GM23338 (cell line): ENCODE measurements at regions not wholly inside any gene's neighbourhood (a gene's known extent, or its start where the extent isn't known, plus 50 kb on each side); places are given as distances from the start of the nearest gene placed in this dataset.

ENCODE experiments used
- ATAC-seq: fragments of 200-7000 bp; cut with Tn5 transposase; 3 replicates; pipeline ENCODE4 v1.9.1; 2020
- DNase-seq: peaks from one replicate; pipeline ENCODE4 v3.0.0-alpha.2; 2015; ENCODE audit warnings: low spot score
- H2AFZ ChIP-seq: fragments of 200-600 bp; sonication (generic); 2 replicates; pipeline ENCODE4 v1.8.0; 2016; ENCODE audit warnings: antibody characterized with exemption, mild to moderate bottlenecking, moderate library complexity
- H3F3A ChIP-seq: fragments of 200-600 bp; sonication (generic); replicated peaks from 2 replicates; pipeline ENCODE4 v1.8.0; 2017; ENCODE audit warnings: antibody characterized with exemption, mixed run types, low read depth
- H3K27ac ChIP-seq: fragments of 200-600 bp; sonication (generic); 2 replicates; pipeline ENCODE4 v1.6.1; 2016; ENCODE audit warnings: low read depth
- H3K27me3 ChIP-seq: fragments of 200-600 bp; sonication (generic); 2 replicates; pipeline ENCODE4 v1.8.0; 2016; ENCODE audit warnings: mild to moderate bottlenecking, mixed run types, moderate library complexity; ENCODE audit not compliant: insufficient read depth
- H3K36me3 ChIP-seq: fragments of 200-600 bp; sonication (generic); 2 replicates; pipeline ENCODE4 v1.8.0; 2016; ENCODE audit warnings: mild to moderate bottlenecking; ENCODE audit not compliant: insufficient read depth
- H3K4me1 ChIP-seq: fragments of 200-600 bp; sonication (generic); 2 replicates; pipeline ENCODE4 v1.8.0; 2016; ENCODE audit warnings: mild to moderate bottlenecking, moderate library complexity; ENCODE audit not compliant: insufficient read depth
- H3K4me2 ChIP-seq: fragments of 200-600 bp; sonication (generic); 2 replicates; pipeline ENCODE4 v1.7.1; 2017; ENCODE audit warnings: mixed run types
- H3K4me3 ChIP-seq: fragments of 200-600 bp; sonication (generic); 2 replicates; pipeline ENCODE4 v1.6.1; 2016; ENCODE audit warnings: mixed run types
- H3K79me2 ChIP-seq: fragments of 200-600 bp; sonication (generic); replicated peaks from 2 replicates; pipeline ENCODE4 v1.8.0; 2017; ENCODE audit warnings: mild to moderate bottlenecking; ENCODE audit not compliant: insufficient read depth
- H3K9me2 ChIP-seq: fragments of 200-600 bp; sonication (generic); 2 replicates; pipeline ENCODE4 v1.8.0; 2017; ENCODE audit not compliant: insufficient read depth
- H4K20me1 ChIP-seq: fragments of 200-600 bp; sonication (generic); replicated peaks from 2 replicates; pipeline ENCODE4 v1.8.0; 2017; ENCODE audit warnings: mild to moderate bottlenecking; ENCODE audit not compliant: insufficient read depth
- H3K27ac Mint-ChIP-seq: 2 replicates; pipeline ENCODE4 v1.8.0; 2020; ENCODE audit warnings: inconsistent platforms, mild to moderate bottlenecking, moderate library complexity, mixed read lengths
- H3K27me3 Mint-ChIP-seq: 3 replicates; pipeline ENCODE4 v1.8.0; 2022; ENCODE audit warnings: low read depth, mild to moderate bottlenecking, moderate library complexity, mixed read lengths, inconsistent platforms; ENCODE audit not compliant: insufficient read depth, poor library complexity
- H3K36me3 Mint-ChIP-seq: 3 replicates; pipeline ENCODE4 v1.8.0; 2021; ENCODE audit warnings: low read depth, mild to moderate bottlenecking, inconsistent platforms, moderate library complexity, mixed read lengths
- H3K4me1 Mint-ChIP-seq: 3 replicates; pipeline ENCODE4 v1.8.0; 2020; ENCODE audit warnings: mild to moderate bottlenecking, inconsistent platforms, mixed read lengths
- H3K4me3 Mint-ChIP-seq: 3 replicates; pipeline ENCODE4 v1.8.0; 2021; ENCODE audit warnings: moderate library complexity, mild to moderate bottlenecking, inconsistent platforms, mixed read lengths
- H3K9me3 Mint-ChIP-seq: 3 replicates; pipeline ENCODE4 v1.8.0; 2020; ENCODE audit warnings: moderate library complexity, mild to moderate bottlenecking, inconsistent platforms, mixed read lengths
- CREB1 ChIP-seq: fragments of 250-450 bp; sonication (Bioruptor Pico); IDR thresholded peaks from 2 replicates; pipeline ENCODE4 v1.5.0; 2020; ENCODE audit warnings: low read depth, mild to moderate bottlenecking, moderate library complexity
- EZH2 ChIP-seq: fragments of 200-600 bp; sonication (generic); IDR thresholded peaks from one replicate; pipeline ENCODE4 v1.8.0; 2017; ENCODE audit warnings: antibody characterized with exemption, mild to moderate bottlenecking, low read depth; ENCODE audit not compliant: unreplicated experiment
- JUNB ChIP-seq: IDR thresholded peaks from one replicate; pipeline ENCODE4 v1.6.1; 2016; ENCODE audit warnings: antibody characterized with exemption; ENCODE audit not compliant: unreplicated experiment
- POLR2AphosphoS5 ChIP-seq: IDR thresholded peaks from 2 replicates; pipeline ENCODE4 v1.6.1; 2016; ENCODE audit warnings: antibody characterized with exemption, low read depth
- ZNF114 ChIP-seq: fragments of 250-450 bp; sonication (Bioruptor Pico); IDR thresholded peaks from 2 replicates; pipeline ENCODE4 v1.5.0; 2020; ENCODE audit warnings: mild to moderate bottlenecking, moderate library complexity
- TF ChIP-seq, protein P1 (sequence below): IDR thresholded peaks from one replicate; pipeline ENCODE4 v1.6.1; 2018; ENCODE audit warnings: antibody characterized with exemption; ENCODE audit not compliant: unreplicated experiment
- TF ChIP-seq, protein P2 (sequence below): fragments of 250-450 bp; sonication (Bioruptor Pico); IDR thresholded peaks from 2 replicates; pipeline ENCODE4 v1.5.0; 2020; ENCODE audit warnings: mild to moderate bottlenecking, moderate library complexity
- TF ChIP-seq, protein P3 (sequence below), 2 experiments: fragments of 200-600 bp in 1 of 2; sonication (generic) in 1 of 2; conservative IDR thresholded peaks; 2 replicates each; pipeline versions ENCODE4 v1.5.1 to v1.6.1; 2016 to 2017; ENCODE audit warnings: antibody characterized with exemption in 2 of 2, low read depth in 2 of 2, mild to moderate bottlenecking in 2 of 2, moderate library complexity in 1 of 2

DNA sequence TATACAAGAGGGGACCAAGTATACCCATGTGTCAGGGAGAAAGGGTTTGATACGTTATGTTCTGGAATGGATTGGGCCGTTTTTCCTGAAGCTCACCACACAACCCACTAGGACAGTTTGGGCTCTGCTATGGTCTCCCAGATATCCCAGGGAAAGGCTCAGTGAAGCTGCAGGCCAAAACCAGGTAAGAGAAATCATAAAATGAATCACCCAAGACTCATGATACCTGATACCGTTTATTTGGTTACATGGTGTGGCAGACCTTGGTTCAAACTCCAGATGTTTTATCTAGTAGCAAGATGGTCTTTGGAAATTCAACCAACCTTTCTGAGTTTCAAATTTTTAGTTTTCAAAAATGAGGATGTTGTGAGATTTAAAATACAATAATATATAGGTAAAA is 177.6 kb downstream of the C12orf75 start:
- Histone ChIP-seq H3F3A (no peaks in the 10 kb centered on the region), H3K27ac (no peak overlapping the region), H3K4me3 (no peak overlapping the region), H3K9me2 (no peaks in the 10 kb centered on the region), H3K4me1 (no peaks in the 10 kb centered on the region), H3K4me2 (no peak overlapping the region), H3K79me2 (no peaks in the 10 kb centered on the region), H4K20me1 (no peaks in the 10 kb centered on the region), H2AFZ (no peak overlapping the region; the same call in 1 of the 2 replicates), H3K27me3 (no peaks in the 10 kb centered on the region), H3K36me3 (no peaks in the 10 kb centered on the region)
- Mint-ChIP-seq H3K9me3 (no peaks in the 10 kb centered on the region), H3K27me3 (no peaks in the 10 kb centered on the region), H3K4me1 (no peaks in the 10 kb centered on the region), H3K36me3 (no peaks in the 10 kb centered on the region), H3K27ac (no peak overlapping the region), H3K4me3 (no peak overlapping the region)
- TF ChIP-seq, protein P1, sequence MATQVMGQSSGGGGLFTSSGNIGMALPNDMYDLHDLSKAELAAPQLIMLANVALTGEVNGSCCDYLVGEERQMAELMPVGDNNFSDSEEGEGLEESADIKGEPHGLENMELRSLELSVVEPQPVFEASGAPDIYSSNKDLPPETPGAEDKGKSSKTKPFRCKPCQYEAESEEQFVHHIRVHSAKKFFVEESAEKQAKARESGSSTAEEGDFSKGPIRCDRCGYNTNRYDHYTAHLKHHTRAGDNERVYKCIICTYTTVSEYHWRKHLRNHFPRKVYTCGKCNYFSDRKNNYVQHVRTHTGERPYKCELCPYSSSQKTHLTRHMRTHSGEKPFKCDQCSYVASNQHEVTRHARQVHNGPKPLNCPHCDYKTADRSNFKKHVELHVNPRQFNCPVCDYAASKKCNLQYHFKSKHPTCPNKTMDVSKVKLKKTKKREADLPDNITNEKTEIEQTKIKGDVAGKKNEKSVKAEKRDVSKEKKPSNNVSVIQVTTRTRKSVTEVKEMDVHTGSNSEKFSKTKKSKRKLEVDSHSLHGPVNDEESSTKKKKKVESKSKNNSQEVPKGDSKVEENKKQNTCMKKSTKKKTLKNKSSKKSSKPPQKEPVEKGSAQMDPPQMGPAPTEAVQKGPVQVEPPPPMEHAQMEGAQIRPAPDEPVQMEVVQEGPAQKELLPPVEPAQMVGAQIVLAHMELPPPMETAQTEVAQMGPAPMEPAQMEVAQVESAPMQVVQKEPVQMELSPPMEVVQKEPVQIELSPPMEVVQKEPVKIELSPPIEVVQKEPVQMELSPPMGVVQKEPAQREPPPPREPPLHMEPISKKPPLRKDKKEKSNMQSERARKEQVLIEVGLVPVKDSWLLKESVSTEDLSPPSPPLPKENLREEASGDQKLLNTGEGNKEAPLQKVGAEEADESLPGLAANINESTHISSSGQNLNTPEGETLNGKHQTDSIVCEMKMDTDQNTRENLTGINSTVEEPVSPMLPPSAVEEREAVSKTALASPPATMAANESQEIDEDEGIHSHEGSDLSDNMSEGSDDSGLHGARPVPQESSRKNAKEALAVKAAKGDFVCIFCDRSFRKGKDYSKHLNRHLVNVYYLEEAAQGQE: no peak
- TF ChIP-seq ZNF114 (CRISPR knock-in tag) (no peak), POLR2AphosphoS5 (no peak), JUNB (no peak), CREB1 (CRISPR knock-in tag) (no peak), EZH2 (no peak)
- TF ChIP-seq, protein P2, sequence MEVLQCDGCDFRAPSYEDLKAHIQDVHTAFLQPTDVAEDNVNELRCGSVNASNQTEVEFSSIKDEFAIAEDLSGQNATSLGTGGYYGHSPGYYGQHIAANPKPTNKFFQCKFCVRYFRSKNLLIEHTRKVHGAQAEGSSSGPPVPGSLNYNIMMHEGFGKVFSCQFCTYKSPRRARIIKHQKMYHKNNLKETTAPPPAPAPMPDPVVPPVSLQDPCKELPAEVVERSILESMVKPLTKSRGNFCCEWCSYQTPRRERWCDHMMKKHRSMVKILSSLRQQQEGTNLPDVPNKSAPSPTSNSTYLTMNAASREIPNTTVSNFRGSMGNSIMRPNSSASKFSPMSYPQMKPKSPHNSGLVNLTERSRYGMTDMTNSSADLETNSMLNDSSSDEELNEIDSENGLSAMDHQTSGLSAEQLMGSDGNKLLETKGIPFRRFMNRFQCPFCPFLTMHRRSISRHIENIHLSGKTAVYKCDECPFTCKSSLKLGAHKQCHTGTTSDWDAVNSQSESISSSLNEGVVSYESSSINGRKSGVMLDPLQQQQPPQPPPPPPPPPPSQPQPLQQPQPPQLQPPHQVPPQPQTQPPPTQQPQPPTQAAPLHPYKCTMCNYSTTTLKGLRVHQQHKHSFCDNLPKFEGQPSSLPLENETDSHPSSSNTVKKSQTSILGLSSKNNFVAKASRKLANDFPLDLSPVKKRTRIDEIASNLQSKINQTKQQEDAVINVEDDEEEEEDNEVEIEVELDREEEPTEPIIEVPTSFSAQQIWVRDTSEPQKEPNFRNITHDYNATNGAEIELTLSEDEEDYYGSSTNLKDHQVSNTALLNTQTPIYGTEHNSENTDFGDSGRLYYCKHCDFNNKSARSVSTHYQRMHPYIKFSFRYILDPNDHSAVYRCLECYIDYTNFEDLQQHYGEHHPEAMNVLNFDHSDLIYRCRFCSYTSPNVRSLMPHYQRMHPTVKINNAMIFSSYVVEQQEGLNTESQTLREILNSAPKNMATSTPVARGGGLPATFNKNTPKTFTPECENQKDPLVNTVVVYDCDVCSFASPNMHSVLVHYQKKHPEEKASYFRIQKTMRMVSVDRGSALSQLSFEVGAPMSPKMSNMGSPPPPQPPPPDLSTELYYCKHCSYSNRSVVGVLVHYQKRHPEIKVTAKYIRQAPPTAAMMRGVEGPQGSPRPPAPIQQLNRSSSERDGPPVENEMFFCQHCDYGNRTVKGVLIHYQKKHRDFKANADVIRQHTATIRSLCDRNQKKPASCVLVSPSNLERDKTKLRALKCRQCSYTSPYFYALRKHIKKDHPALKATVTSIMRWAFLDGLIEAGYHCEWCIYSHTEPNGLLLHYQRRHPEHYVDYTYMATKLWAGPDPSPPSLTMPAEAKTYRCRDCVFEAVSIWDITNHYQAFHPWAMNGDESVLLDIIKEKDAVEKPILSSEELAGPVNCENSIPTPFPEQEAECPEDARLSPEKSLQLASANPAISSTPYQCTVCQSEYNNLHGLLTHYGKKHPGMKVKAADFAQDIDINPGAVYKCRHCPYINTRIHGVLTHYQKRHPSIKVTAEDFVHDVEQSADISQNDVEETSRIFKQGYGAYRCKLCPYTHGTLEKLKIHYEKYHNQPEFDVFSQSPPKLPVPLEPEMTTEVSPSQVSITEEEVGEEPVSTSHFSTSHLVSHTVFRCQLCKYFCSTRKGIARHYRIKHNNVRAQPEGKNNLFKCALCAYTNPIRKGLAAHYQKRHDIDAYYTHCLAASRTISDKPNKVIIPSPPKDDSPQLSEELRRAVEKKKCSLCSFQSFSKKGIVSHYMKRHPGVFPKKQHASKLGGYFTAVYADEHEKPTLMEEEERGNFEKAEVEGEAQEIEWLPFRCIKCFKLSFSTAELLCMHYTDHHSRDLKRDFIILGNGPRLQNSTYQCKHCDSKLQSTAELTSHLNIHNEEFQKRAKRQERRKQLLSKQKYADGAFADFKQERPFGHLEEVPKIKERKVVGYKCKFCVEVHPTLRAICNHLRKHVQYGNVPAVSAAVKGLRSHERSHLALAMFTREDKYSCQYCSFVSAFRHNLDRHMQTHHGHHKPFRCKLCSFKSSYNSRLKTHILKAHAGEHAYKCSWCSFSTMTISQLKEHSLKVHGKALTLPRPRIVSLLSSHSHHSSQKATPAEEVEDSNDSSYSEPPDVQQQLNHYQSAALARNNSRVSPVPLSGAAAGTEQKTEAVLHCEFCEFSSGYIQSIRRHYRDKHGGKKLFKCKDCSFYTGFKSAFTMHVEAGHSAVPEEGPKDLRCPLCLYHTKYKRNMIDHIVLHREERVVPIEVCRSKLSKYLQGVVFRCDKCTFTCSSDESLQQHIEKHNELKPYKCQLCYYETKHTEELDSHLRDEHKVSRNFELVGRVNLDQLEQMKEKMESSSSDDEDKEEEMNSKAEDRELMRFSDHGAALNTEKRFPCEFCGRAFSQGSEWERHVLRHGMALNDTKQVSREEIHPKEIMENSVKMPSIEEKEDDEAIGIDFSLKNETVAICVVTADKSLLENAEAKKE (CRISPR knock-in tag): no peak
- TF ChIP-seq, protein P3, sequence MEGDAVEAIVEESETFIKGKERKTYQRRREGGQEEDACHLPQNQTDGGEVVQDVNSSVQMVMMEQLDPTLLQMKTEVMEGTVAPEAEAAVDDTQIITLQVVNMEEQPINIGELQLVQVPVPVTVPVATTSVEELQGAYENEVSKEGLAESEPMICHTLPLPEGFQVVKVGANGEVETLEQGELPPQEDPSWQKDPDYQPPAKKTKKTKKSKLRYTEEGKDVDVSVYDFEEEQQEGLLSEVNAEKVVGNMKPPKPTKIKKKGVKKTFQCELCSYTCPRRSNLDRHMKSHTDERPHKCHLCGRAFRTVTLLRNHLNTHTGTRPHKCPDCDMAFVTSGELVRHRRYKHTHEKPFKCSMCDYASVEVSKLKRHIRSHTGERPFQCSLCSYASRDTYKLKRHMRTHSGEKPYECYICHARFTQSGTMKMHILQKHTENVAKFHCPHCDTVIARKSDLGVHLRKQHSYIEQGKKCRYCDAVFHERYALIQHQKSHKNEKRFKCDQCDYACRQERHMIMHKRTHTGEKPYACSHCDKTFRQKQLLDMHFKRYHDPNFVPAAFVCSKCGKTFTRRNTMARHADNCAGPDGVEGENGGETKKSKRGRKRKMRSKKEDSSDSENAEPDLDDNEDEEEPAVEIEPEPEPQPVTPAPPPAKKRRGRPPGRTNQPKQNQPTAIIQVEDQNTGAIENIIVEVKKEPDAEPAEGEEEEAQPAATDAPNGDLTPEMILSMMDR (conservative IDR thresholded peaks at IDR 0.05; ENCODE audit: low read depth in 2 of 2): no peak
- no peak for DNase-seq
- no peak for ATAC-seq
